Activated CD4-positive, alpha-beta memory T cell treated with anti-CD3 and anti-CD28 coated beads for 36 hours (primary cell): ENCODE measurements at regions not wholly inside any gene's neighbourhood (a gene's known extent, or its start where the extent isn't known, plus 50 kb on each side); places are given as distances from the start of the nearest gene placed in this dataset.
"Not testable (repeated sequence)": the region's sequence is repeated elsewhere in the genome, so short reads cannot be mapped to it uniquely, and the experiment has no call there.

Experiments
- CTCF ChIA-PET: fragments of 350-600 bp; sonication (Branson Sonifier 250); formaldehyde crosslinking; loops from one replicate; lab custom pipeline; 2021; ENCODE audit warnings: antibody characterized with exemption, inconsistent platforms; lab: Charles Lee
- POLR2A ChIA-PET: fragments of 350-600 bp; sonication (Branson Sonifier 250); formaldehyde crosslinking; loops from one replicate; lab custom pipeline; 2021; ENCODE audit warnings: antibody characterized with exemption; lab: Charles Lee
- DNase-seq: peaks from one replicate; pipeline ENCODE4 v3.0.0-alpha.2; 2020
- H3K27ac Mint-ChIP-seq: one replicate; pipeline ENCODE4 v1.8.0; 2021; ENCODE audit warnings: mixed read lengths
- H3K27me3 Mint-ChIP-seq: one replicate; pipeline ENCODE4 v1.8.0; 2021; ENCODE audit warnings: mixed read lengths
- H3K36me3 Mint-ChIP-seq: one replicate; pipeline ENCODE4 v1.8.0; 2021; ENCODE audit warnings: mixed read lengths
- H3K4me1 Mint-ChIP-seq: one replicate; pipeline ENCODE4 v1.8.0; 2021; ENCODE audit warnings: low read depth, mixed read lengths
- H3K4me3 Mint-ChIP-seq: one replicate; pipeline ENCODE4 v1.8.0; 2021; ENCODE audit warnings: mild to moderate bottlenecking, mixed read lengths
- H3K9me3 Mint-ChIP-seq: one replicate; pipeline ENCODE4 v1.8.0; 2021; ENCODE audit warnings: mixed read lengths
- intact Hi-C: fragments of 100-400 bp; cut with micrococcal nuclease; formaldehyde crosslinking; loops from one replicate; pipeline ENCODE4 v1.15.1; 2023

GRCh38 chr5:68679041-68679440 lies 414.8 kb upstream of the SLC30A5 start:
- Mint-ChIP-seq H3K27me3 (peaks cover 11% of the 10 kb centered on the region), H3K4me1 (no peaks in the 10 kb centered on the region), H3K27ac (no peak overlapping the region), H3K36me3 (no peaks in the 10 kb centered on the region), H3K9me3 (no peaks in the 10 kb centered on the region), H3K4me3 (no peak overlapping the region)
- POLR2A ChIA-PET, result no interaction called here
- intact Hi-C loops, result no loop called here
- CTCF ChIA-PET, result no interaction called here
- no peak for DNase-seq

- Mint-ChIP-seq H3K4me3 (no peak overlapping the region), H3K27ac (no peak overlapping the region), H3K9me3 (no peaks in the 10 kb centered on the region), H3K27me3 (peaks cover 12% of the 10 kb centered on the region), H3K4me1 (no peaks in the 10 kb centered on the region), H3K36me3 (no peaks in the 10 kb centered on the region)
- intact Hi-C loops, result no loop called here
- CTCF ChIA-PET, result no interaction called here
- POLR2A ChIA-PET, result no interaction called here
- DNase-seq, result no peak
Observed at GRCh38 chr5:68680366-68680765, 413.4 kb upstream of the SLC30A5 start.

- no peak for DNase-seq
- Mint-ChIP-seq H3K27ac (no peak overlapping the region), H3K4me1 (no peaks in the 10 kb centered on the region), H3K36me3 (no peaks in the 10 kb centered on the region), H3K4me3 (no peak overlapping the region), H3K9me3 (no peaks in the 10 kb centered on the region), H3K27me3 (peaks cover 13% of the 10 kb centered on the region)
- CTCF ChIA-PET, result no interaction called here
- intact Hi-C loops, result no loop called here
- POLR2A ChIA-PET, result no interaction called here
Observed at GRCh38 chr5:68681929-68682328, 411.9 kb upstream of the SLC30A5 start.

- ChIA-PET POLR2A (no interaction called here), CTCF (no interaction called here)
- H3K36me3 Mint-ChIP-seq, result no peaks in the 10 kb centered on the region
- peaks cover 15% of the 10 kb centered on the region for H3K27me3 Mint-ChIP-seq
- H3K27ac Mint-ChIP-seq, result no peak overlapping the region
- DNase-seq, result no peak
- intact Hi-C loops, result no loop called here
- no peak overlapping the region for H3K4me3 Mint-ChIP-seq
- H3K9me3 Mint-ChIP-seq, result no peaks in the 10 kb centered on the region
- no peaks in the 10 kb centered on the region for H3K4me1 Mint-ChIP-seq
Observed at GRCh38 chr5:68682400-68683160, 411.2 kb upstream of the SLC30A5 start.

- intact Hi-C loops, result no loop called here
- no peak overlapping the region for H3K4me3 Mint-ChIP-seq
- H3K36me3 Mint-ChIP-seq, result no peaks in the 10 kb centered on the region
- no peaks in the 10 kb centered on the region for H3K4me1 Mint-ChIP-seq
- H3K9me3 Mint-ChIP-seq, result no peaks in the 10 kb centered on the region
- H3K27me3 Mint-ChIP-seq, result peaks cover 16% of the 10 kb centered on the region
- DNase-seq, result no peak
- H3K27ac Mint-ChIP-seq, result no peak overlapping the region
- CTCF ChIA-PET, result no interaction called here
- POLR2A ChIA-PET, result no interaction called here
Observed at GRCh38 chr5:68683632-68684036, 410.2 kb upstream of the SLC30A5 start.

GRCh38 chr5:68685863-68686262 lies 408.0 kb upstream of the SLC30A5 start:
- no peak for DNase-seq
- intact Hi-C loops, result no loop called here
- ChIA-PET CTCF (no interaction called here), POLR2A (no interaction called here)
- Mint-ChIP-seq H3K9me3 (no peaks in the 10 kb centered on the region), H3K27me3 (peaks cover 8% of the 10 kb centered on the region), H3K27ac (no peak overlapping the region), H3K36me3 (no peaks in the 10 kb centered on the region), H3K4me3 (no peak overlapping the region), H3K4me1 (no peaks in the 10 kb centered on the region)

GRCh38 chr5:68688547-68688946 lies 405.3 kb upstream of the SLC30A5 start:
- Mint-ChIP-seq H3K4me3 (no peak overlapping the region), H3K4me1 (no peaks in the 10 kb centered on the region), H3K27ac (no peak overlapping the region), H3K9me3 (peaks cover 5% of the 10 kb centered on the region), H3K27me3 (peaks cover 5% of the 10 kb centered on the region), H3K36me3 (peaks cover 3% of the 10 kb centered on the region)
- DNase-seq, result no peak
- CTCF ChIA-PET, result no interaction called here
- intact Hi-C loops, result no loop called here
- POLR2A ChIA-PET, result no interaction called here

- Mint-ChIP-seq H3K36me3 (peaks cover 3% of the 10 kb centered on the region), H3K4me1 (no peaks in the 10 kb centered on the region), H3K9me3 (peaks cover 5% of the 10 kb centered on the region), H3K27me3 (peaks cover 5% of the 10 kb centered on the region), H3K4me3 (no peak overlapping the region), H3K27ac (no peak overlapping the region)
- POLR2A ChIA-PET, result no interaction called here
- CTCF ChIA-PET, result no interaction called here
- no peak for DNase-seq
- intact Hi-C loops, result no loop called here
Observed at GRCh38 chr5:68689010-68689409, 404.8 kb upstream of the SLC30A5 start.

- H3K4me1 Mint-ChIP-seq, H3K4me3 Mint-ChIP-seq, H3K27me3 Mint-ChIP-seq, H3K9me3 Mint-ChIP-seq, POLR2A ChIA-PET, DNase-seq, intact Hi-C loops, H3K36me3 Mint-ChIP-seq, CTCF ChIA-PET, H3K27ac Mint-ChIP-seq: not testable (repeated sequence)
Observed at GRCh38 chr5:68691874-68692273, 401.9 kb upstream of the SLC30A5 start.

GRCh38 chr5:68698025-68698940 lies 395.5 kb upstream of the SLC30A5 start:
- no peak for DNase-seq
- no peak overlapping the region for H3K27ac Mint-ChIP-seq
- POLR2A ChIA-PET, result no interaction called here
- no peak overlapping the region for H3K4me3 Mint-ChIP-seq
- intact Hi-C loops, result no loop called here
- no peaks in the 10 kb centered on the region for H3K27me3 Mint-ChIP-seq
- CTCF ChIA-PET, result no interaction called here
- peaks cover 8% of the 10 kb centered on the region for H3K9me3 Mint-ChIP-seq
- no peaks in the 10 kb centered on the region for H3K4me1 Mint-ChIP-seq
- no peaks in the 10 kb centered on the region for H3K36me3 Mint-ChIP-seq

- H3K36me3 Mint-ChIP-seq, result no peaks in the 10 kb centered on the region
- ChIA-PET POLR2A (no interaction called here), CTCF (no interaction called here)
- H3K9me3 Mint-ChIP-seq, result peaks cover 8% of the 10 kb centered on the region
- H3K27me3 Mint-ChIP-seq, result no peaks in the 10 kb centered on the region
- intact Hi-C loops, result no loop called here
- DNase-seq, result no peak
- no peak overlapping the region for H3K27ac Mint-ChIP-seq
- H3K4me3 Mint-ChIP-seq, result no peak overlapping the region
- H3K4me1 Mint-ChIP-seq, result no peaks in the 10 kb centered on the region
Observed at GRCh38 chr5:68699966-68700365, 393.8 kb upstream of the SLC30A5 start.

- Mint-ChIP-seq H3K4me1 (peaks cover 23% of the 10 kb centered on the region), H3K27ac (no peak overlapping the region), H3K36me3 (no peaks in the 10 kb centered on the region), H3K9me3 (no peaks in the 10 kb centered on the region), H3K4me3 (no peak overlapping the region), H3K27me3 (no peaks in the 10 kb centered on the region)
- no peak for DNase-seq
- ChIA-PET POLR2A (no interaction called here), CTCF (no interaction called here)
- intact Hi-C loops, result no loop called here
Observed at GRCh38 chr5:68707575-68707974, 386.2 kb upstream of the SLC30A5 start.
